Activated T-cell treated with anti-CD3 and anti-CD28 coated beads, Interleukin-2, amount 50 U/mL, for 4 hours (primary cell): ENCODE measurements at regions not wholly inside any gene's neighbourhood (a gene's known extent, or its start where the extent isn't known, plus 50 kb on each side); places are given as distances from the start of the nearest gene placed in this dataset.

ENCODE experiments used
- ATAC-seq, 2 donors: fragments of 200-7000 bp; cut with Tn5 transposase; one replicate each; pipeline ENCODE4 v1.10.0; 2021
- DNase-seq: peaks from one replicate; pipeline ENCODE4 v3.0.0-alpha.2; 2020
- H3K27me3 Mint-ChIP-seq: one replicate; pipeline ENCODE4 v1.8.0; 2021; ENCODE audit warnings: low read depth, mixed read lengths
- H3K36me3 Mint-ChIP-seq: one replicate; pipeline ENCODE4 v1.8.0; 2022; ENCODE audit warnings: mixed read lengths; ENCODE audit not compliant: insufficient read depth
- H3K4me1 Mint-ChIP-seq: one replicate; pipeline ENCODE4 v1.8.0; 2021; ENCODE audit warnings: low read depth, mixed read lengths
- H3K4me3 Mint-ChIP-seq: one replicate; pipeline ENCODE4 v1.8.0; 2021; ENCODE audit warnings: mild to moderate bottlenecking, moderate library complexity, mixed read lengths
- H3K9me3 Mint-ChIP-seq: one replicate; pipeline ENCODE4 v1.8.0; 2021; ENCODE audit warnings: mixed read lengths

DNA sequence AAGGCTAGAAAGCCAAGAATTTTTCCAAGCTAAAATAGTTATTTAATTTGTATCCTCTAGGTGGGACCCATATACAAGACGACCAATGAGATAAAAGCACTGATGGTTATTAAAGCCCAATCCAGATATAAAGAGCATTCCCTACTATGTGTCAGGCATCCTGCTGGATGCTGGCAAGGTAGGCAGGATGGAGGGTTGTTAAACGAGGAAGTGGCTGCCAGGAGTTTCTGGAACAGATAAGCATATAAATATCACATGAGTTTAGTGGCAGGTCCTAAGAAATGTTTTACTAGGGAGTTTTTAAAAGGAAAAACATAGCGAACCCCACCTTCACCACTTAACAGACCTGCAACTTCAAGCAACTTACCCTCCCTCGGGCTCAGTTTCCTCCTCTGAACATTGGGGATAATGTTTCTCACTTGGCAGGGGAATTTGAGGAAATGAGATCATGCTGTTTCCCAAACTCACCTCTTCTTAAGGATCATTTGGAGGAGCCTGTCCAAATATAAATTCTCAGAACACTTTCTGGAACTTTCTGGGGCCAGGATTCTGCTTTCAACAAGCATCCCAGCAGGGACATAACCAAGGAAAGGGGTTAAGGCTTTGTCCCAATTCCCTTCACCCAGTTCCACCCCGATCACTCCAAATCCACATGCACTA, 94.3 kb upstream of the LDB2 start:
- Mint-ChIP-seq H3K36me3 (no peaks in the 10 kb centered on the region), H3K27me3 (peaks cover 5% of the 10 kb centered on the region), H3K4me1 (no peaks in the 10 kb centered on the region), H3K4me3 (no peak overlapping the region), H3K9me3 (no peaks in the 10 kb centered on the region)
- ATAC-seq (no peak), DNase-seq (no peak)

DNA sequence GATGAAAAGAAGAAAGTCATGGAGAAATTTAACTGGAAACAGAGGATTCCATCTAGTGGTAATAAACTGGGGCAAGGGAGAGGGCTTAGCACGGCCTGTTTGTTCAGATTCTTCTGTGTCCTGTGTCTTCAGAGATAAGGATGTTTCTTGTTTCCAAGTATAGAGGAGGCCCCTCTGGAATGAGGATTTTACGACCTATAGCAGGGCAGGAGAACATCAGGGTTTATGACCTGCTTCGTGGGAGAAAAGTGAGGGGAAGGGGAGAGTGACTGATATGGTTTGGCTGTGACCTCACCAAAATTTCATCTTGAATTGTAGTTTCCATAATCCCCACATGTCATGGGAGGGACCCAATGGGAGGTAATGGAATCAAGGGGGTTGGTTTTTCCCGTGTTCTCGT, 93.0 kb upstream of the LDB2 start:
- ATAC-seq (no peak), DNase-seq (no peak)
- H3K4me3 Mint-ChIP-seq, result no peak overlapping the region
- no peaks in the 10 kb centered on the region for H3K4me1 Mint-ChIP-seq
- H3K36me3 Mint-ChIP-seq, result no peaks in the 10 kb centered on the region
- no peaks in the 10 kb centered on the region for H3K9me3 Mint-ChIP-seq
- H3K27me3 Mint-ChIP-seq, result peaks cover 5% of the 10 kb centered on the region

DNA sequence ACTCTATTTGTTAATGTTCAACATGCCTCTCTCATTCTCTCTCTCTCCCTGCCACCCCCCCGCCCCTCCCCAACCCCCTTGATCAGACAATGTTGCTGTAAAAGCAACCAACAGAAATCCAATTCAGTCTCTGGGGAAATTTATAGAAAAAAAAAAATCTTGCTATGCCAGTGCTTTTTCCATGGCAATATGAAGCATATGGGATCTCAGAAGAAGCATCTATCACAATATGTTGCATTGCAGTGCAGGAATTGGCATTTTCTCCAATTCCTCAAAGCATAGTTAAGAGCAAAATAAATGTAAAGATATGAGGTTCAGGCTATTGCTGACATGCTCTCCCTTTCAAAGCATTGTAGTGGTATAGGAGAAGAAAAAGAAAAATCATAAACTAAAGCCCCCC, 90.9 kb upstream of the LDB2 start:
- no peak for ATAC-seq
- H3K4me1 Mint-ChIP-seq, result no peaks in the 10 kb centered on the region
- H3K9me3 Mint-ChIP-seq, result no peaks in the 10 kb centered on the region
- H3K27me3 Mint-ChIP-seq, result peaks cover 5% of the 10 kb centered on the region
- DNase-seq, result no peak
- no peak overlapping the region for H3K4me3 Mint-ChIP-seq
- H3K36me3 Mint-ChIP-seq, result no peaks in the 10 kb centered on the region

DNA sequence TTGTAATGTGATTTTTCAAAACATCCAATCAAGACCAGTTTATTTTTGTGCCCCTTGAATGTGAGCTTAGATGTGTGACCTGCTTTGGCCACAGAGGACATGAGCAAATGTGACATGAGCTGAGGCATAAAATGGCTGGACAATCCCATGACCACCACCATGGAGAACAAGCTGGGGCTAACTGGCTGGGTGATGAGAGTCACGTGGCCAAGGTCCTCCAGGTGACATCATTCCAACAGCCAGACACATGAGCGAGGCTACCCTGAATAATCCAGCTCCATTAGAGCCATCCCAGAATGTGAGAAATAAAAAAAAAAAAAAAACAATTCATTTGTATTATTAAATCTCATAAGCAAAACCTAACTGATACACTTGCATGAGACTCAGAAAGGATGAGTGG, 90.4 kb upstream of the LDB2 start:
- H3K4me3 Mint-ChIP-seq, result no peak overlapping the region
- no peaks in the 10 kb centered on the region for H3K9me3 Mint-ChIP-seq
- DNase-seq, result no peak
- H3K36me3 Mint-ChIP-seq, result no peaks in the 10 kb centered on the region
- peaks cover 5% of the 10 kb centered on the region for H3K27me3 Mint-ChIP-seq
- ATAC-seq, result no peak
- no peaks in the 10 kb centered on the region for H3K4me1 Mint-ChIP-seq

DNA sequence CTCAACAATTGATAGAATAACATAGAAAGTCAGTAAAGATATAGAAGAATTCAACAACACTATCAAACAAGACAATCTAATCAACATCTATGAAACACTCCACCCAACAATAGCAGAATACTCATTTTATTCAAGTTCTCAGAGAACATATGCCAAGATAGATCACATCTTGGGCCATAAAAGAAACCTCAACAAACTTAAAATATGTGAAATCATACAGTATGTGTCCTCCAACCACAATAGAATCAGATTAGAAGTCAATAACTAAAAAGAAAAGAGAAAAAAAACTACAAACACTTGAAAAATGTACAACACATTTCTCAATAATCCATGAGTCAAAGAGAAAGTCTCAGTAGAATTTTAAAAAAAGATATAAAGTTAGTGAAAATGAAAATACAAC, 78.6 kb upstream of the LDB2 start:
- ATAC-seq, result no peak
- H3K36me3 Mint-ChIP-seq, result no peaks in the 10 kb centered on the region
- no peaks in the 10 kb centered on the region for H3K4me1 Mint-ChIP-seq
- no peaks in the 10 kb centered on the region for H3K9me3 Mint-ChIP-seq
- peaks cover 4% of the 10 kb centered on the region for H3K27me3 Mint-ChIP-seq
- no peak overlapping the region for H3K4me3 Mint-ChIP-seq
- no peak for DNase-seq

DNA sequence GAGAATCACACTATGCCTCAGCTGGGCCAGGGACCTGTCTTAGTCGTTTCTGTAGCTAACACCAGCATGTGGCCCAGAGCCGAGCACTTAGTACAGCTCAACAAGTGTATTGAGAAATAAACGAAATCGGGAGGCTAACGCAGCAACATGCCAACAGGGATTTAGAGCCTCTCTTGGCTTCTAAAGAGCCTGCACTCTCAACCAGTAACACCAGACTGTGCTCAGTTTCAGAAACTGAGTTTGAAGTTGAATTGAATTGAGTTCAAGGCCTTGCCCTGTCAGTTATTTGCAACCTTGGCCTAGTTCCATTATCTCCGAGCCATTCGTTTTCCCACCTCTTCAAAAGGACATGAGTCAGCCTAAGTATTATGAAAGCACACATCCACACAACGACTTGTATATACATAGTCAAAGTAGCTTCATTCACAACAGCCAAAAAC, 71.3 kb upstream of the LDB2 start:
- H3K36me3 Mint-ChIP-seq, result no peaks in the 10 kb centered on the region
- H3K9me3 Mint-ChIP-seq, result no peaks in the 10 kb centered on the region
- peaks cover 4% of the 10 kb centered on the region for H3K27me3 Mint-ChIP-seq
- ATAC-seq (no peak), DNase-seq (no peak)
- H3K4me3 Mint-ChIP-seq, result no peak overlapping the region
- no peaks in the 10 kb centered on the region for H3K4me1 Mint-ChIP-seq

DNA sequence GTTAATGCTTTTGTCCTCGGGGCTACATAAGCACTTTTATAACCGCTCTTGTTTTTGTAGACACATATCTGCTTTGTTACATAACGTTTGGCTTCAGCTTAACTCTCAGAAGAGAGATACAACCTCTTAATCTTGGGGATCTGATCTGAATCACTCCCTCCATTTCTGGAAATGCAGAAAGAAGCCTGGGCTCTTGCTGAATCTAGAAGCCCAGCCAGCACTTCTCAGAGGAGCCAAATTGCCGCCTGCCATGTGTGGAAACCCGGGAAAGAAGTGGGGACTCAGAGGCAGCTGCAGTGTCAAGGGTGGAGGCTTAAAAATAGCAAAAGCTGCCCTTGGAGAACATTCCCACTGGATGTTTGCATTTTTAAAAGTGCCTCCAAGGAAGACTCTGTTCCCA, 69.3 kb upstream of the LDB2 start:
- DNase-seq (no peak), ATAC-seq (no peak)
- H3K36me3 Mint-ChIP-seq, result no peaks in the 10 kb centered on the region
- no peaks in the 10 kb centered on the region for H3K4me1 Mint-ChIP-seq
- no peaks in the 10 kb centered on the region for H3K27me3 Mint-ChIP-seq
- no peak overlapping the region for H3K4me3 Mint-ChIP-seq
- H3K9me3 Mint-ChIP-seq, result no peaks in the 10 kb centered on the region

DNA sequence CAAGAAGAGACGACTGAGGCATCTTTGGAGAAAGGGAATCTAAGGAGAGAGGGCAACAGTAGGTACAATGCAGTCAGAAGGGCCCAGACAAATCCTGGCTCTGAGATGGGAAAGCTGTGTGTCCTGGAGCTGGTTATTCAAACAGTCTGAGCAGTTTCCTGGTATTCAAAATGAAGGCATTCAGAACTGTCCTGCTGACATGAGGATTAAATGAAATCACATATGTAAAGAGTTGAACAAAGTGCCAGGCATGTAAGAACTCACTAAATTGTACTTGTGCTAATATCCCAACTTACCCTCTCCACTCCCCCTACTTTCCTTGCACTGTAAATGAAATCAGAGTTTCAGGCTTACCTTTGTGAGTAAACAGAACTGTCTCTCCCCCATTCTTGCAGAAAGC, 60.9 kb upstream of the LDB2 start:
- DNase-seq (no peak), ATAC-seq (no peak)
- peaks cover 15% of the 10 kb centered on the region for H3K9me3 Mint-ChIP-seq
- H3K4me3 Mint-ChIP-seq, result no peak overlapping the region
- H3K4me1 Mint-ChIP-seq, result no peaks in the 10 kb centered on the region
- peaks cover 3% of the 10 kb centered on the region for H3K27me3 Mint-ChIP-seq
- no peaks in the 10 kb centered on the region for H3K36me3 Mint-ChIP-seq

DNA sequence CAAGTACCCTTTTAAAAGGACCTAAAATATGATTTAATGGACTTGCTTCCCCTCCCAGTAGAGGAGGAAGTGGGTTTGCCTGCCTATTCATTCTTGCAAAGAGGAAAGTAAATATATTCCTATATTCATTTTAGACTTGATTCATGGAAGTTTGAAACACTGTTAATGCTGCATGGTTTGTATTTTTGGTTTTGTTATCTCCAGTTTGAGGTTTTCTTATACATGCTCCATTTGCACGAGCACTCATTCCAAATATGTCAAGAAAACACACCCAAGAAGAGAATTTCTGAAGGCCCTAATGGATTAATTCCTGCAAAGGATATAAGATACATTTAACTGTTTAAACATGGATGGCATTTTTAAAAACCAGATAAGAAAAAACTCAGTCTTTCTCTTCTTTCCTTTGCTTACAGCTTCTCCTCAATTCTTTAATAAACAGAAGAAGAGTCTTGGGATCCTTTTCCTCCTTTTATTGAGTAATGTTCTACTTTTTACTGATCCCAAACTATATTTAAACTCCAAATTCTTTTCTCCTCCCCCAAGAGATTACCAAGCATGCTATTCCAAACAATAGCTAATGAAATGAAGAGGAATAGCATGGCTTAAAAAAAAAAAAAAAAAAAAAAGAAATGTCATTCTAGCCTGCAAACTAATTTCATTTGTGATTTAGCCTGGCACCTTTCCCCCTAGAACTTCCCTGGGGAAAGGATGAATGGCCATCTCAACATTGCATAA, 54.6 kb upstream of the LDB2 start:
- H3K36me3 Mint-ChIP-seq, result no peaks in the 10 kb centered on the region
- peaks cover 3% of the 10 kb centered on the region for H3K27me3 Mint-ChIP-seq
- H3K4me3 Mint-ChIP-seq, result no peak overlapping the region
- no peak for ATAC-seq
- no peak for DNase-seq
- H3K9me3 Mint-ChIP-seq, result peaks cover 10% of the 10 kb centered on the region
- H3K4me1 Mint-ChIP-seq, result no peaks in the 10 kb centered on the region

DNA sequence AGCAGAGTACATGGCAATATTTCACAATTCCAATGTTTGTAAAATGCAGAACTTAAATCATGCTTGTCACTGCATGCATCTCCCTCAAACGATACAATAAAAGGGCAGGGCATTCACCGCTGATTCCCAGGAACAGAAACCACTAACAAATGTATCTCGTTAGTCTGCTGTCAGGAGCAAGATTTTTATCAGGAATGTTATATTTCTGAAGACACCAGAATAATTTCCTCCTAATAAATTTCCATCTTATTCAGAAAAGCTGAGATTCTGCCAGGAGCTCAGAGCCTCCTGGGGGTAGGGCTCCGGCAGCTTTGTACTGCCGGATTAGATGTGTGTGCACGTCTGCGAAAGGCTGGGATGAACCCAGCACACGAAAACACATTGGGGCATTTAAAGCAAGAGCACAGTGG, 54.0 kb upstream of the LDB2 start:
- no peaks in the 10 kb centered on the region for H3K36me3 Mint-ChIP-seq
- H3K27me3 Mint-ChIP-seq, result peaks cover 3% of the 10 kb centered on the region
- ATAC-seq, result no peak
- peaks cover 10% of the 10 kb centered on the region for H3K9me3 Mint-ChIP-seq
- no peak overlapping the region for H3K4me3 Mint-ChIP-seq
- H3K4me1 Mint-ChIP-seq, result no peaks in the 10 kb centered on the region
- no peak for DNase-seq
